ENCODE measurements at regions not wholly inside any gene's neighbourhood (a gene's known extent, or its start where the extent isn't known, plus 50 kb on each side); places are given as distances from the start of the nearest gene placed in this dataset.

DNA sequence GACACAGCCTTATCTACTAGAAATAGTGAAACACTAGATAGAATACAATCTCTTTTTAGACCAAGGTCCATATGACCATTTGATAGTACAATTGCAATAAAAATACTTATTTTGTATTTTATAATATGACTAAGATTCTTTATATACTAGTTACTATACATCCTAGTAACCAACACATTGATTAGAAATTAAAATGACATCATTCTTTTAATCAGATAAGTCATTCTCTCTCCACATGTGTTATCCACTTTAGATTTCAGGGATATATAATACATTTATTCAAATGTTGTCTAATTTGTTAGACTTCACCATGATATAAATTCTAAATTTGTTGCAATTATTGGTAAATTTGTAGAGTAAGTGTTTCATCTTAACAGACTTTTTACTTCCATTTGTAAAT lies 276.2 kb upstream of the DPH6 start (continued):
- TF ChIP-seq, protein P1, sequence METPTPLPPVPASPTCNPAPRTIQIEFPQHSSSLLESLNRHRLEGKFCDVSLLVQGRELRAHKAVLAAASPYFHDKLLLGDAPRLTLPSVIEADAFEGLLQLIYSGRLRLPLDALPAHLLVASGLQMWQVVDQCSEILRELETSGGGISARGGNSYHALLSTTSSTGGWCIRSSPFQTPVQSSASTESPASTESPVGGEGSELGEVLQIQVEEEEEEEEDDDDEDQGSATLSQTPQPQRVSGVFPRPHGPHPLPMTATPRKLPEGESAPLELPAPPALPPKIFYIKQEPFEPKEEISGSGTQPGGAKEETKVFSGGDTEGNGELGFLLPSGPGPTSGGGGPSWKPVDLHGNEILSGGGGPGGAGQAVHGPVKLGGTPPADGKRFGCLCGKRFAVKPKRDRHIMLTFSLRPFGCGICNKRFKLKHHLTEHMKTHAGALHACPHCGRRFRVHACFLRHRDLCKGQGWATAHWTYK (CRISPR knock-in tag; IDR thresholded peaks at IDR 0.05): no peak
- no peak for TF ChIP-seq TAF9B (IDR thresholded peaks at IDR 0.05; ENCODE audit: partially characterized antibody)

DNA sequence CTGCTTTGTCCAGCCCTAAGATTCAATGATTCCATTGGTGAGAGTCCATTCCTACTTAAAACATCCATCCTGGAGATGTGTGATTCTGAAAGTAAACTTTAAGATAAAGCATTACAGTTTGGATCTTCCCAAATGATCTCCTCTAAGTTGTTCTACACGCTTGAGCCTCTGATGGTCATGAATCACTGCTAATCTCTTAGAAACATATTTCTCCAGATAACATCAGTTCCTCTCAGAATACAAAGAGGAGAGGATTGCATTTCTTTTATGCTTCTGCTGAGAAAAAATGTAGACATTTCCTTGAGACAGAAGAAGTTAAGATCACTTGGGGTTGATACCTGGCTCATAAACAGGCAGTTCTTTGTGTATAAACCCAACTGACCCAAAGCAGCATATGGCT lies 281.2 kb upstream of the DPH6 start:
- in situ Hi-C loops (cut with MboI) (no loop called here), intact Hi-C loops (cut with micrococcal nuclease) (no loop called here)
- Histone ChIP-seq H3K9me3 (replicated peaks; ENCODE audit: control insufficient read depth, insufficient read depth, low read depth, low read length) (no peaks in the 10 kb centered on the region), H3K36me3 (ENCODE audit: control insufficient read depth, insufficient read depth, low read length) (no peaks in the 10 kb centered on the region), H3K9ac (ENCODE audit: insufficient read depth in 1 of 2, low read depth in 2 of 2, low read length in 2 of 2) (no peak overlapping the region), H3K79me2 (ENCODE audit: control insufficient read depth, insufficient read depth, low read length) (no peaks in the 10 kb centered on the region), H3K4me2 (ENCODE audit: insufficient read depth, low read length) (no peak overlapping the region), H3K4me3 (no peak overlapping the region), H3K9me1 (ENCODE audit: control insufficient read depth, insufficient read depth, low read length) (no peaks in the 10 kb centered on the region), H4K20me1 (replicated peaks; ENCODE audit: control insufficient read depth, insufficient read depth, low read length) (no peaks in the 10 kb centered on the region), H2AFZ (ENCODE audit: low read depth, low read length) (no peak overlapping the region), H3K27ac (ENCODE audit: extremely low read depth, low read depth, low read length) (no peak overlapping the region), H3K27me3 (ENCODE audit: control insufficient read depth in 2 of 2, insufficient read depth in 2 of 2, low read length in 2 of 2) (no peaks in the 10 kb centered on the region; a peak in 1 of 5 replicates), H3K4me1 (replicated peaks in 1 of 2; ENCODE audit: control insufficient read depth in 2 of 2, insufficient read depth in 2 of 2, low read length in 2 of 2) (no peaks in the 10 kb centered on the region; a peak in 1 of 5 replicates)
- WGBS (ENCODE audit: insufficient coverage, low coverage, missing lambda C conversion rate): 0% methylated on average over 1 of the region's 1 CpG
- DNase-seq (ENCODE audit: extremely low read depth in 1 of 4, low spot score in 3 of 4) (no peak), FAIRE-seq (no peak), ATAC-seq (no peak)
- CTCF ChIA-PET (ENCODE audit: low intra/inter-chr PET ratio): no interaction called here
- POLR2A ChIA-PET: no interaction called here
- no TSS peak for BruUV-seq (replicated peaks)
- TF ChIP-seq MEIS2 (IDR thresholded peaks at IDR 0.05; ENCODE audit: partially characterized antibody) (peak; percentile 10), PHB2 (IDR thresholded peaks at IDR 0.05; ENCODE audit: low read depth) (no peak), TEAD4 (IDR thresholded peaks at IDR 0.05; ENCODE audit: low read length) (peak; percentile 11; the same call in 1 of the 2 replicates), TEAD4 (CRISPR knock-in tag; IDR thresholded peaks at IDR 0.05; ENCODE audit: borderline replicate concordance) (no peak), ZNF764 (CRISPR knock-in tag; IDR thresholded peaks at IDR 0.05; ENCODE audit: low read depth) (no peak), ARID1B (IDR thresholded peaks at IDR 0.05) (peak; percentile 25; the same call in 1 of the 2 replicates)
- TF ChIP-seq, protein P2, sequence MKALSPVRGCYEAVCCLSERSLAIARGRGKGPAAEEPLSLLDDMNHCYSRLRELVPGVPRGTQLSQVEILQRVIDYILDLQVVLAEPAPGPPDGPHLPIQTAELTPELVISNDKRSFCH (CRISPR knock-in tag; IDR thresholded peaks at IDR 0.05): no peak
- TF ChIP-seq, protein P2 (tag; IDR thresholded peaks at IDR 0.05): no peak
